HepG2 (cell line): ENCODE measurements at regions not wholly inside any gene's neighbourhood (a gene's known extent, or its start where the extent isn't known, plus 50 kb on each side); places are given as distances from the start of the nearest gene placed in this dataset.
A peak's percentile ranks its signal among the peaks of the same experiment; 100 is the strongest.

Experiments
- CBX5 ChIP-seq: sonication (generic); formaldehyde crosslinking; IDR thresholded peaks from 2 replicates; pipeline ENCODE4 v1.4.0; 2020; ENCODE audit warnings: missing genetic modification reagents, borderline replicate concordance
- CENPX ChIP-seq: sonication (generic); formaldehyde crosslinking; IDR thresholded peaks from 2 replicates; pipeline ENCODE4 v1.9.0; 2021; ENCODE audit warnings: mild to moderate bottlenecking, missing genetic modification reagents, moderate library complexity
- HCFC1 ChIP-seq: fragments of 150-350 bp; IDR thresholded peaks from 2 replicates; pipeline ENCODE4 v1.6.1; 2014; ENCODE audit warnings: low read depth, low read length
- MYC ChIP-seq: sonication (generic); formaldehyde crosslinking; IDR thresholded peaks from 2 replicates; pipeline ENCODE4 v1.9.0; 2021; ENCODE audit warnings: missing genetic modification reagents, borderline replicate concordance
- ZNF10 ChIP-seq: sonication (generic); formaldehyde crosslinking; IDR thresholded peaks from 2 replicates; pipeline ENCODE4 v1.4.0; 2020; ENCODE audit warnings: mild to moderate bottlenecking, low read depth, missing genetic modification reagents, borderline replicate concordance
- ZNF138 ChIP-seq: sonication (generic); formaldehyde crosslinking; IDR thresholded peaks from 2 replicates; pipeline ENCODE4 v1.5.0; 2020; ENCODE audit warnings: mild to moderate bottlenecking, low read depth, missing genetic modification reagents
- ZNF430 ChIP-seq: sonication (generic); formaldehyde crosslinking; IDR thresholded peaks from 2 replicates; pipeline ENCODE4 v1.9.0; 2021; ENCODE audit warnings: mild to moderate bottlenecking, missing genetic modification reagents
- ZNF510 ChIP-seq: sonication (generic); formaldehyde crosslinking; IDR thresholded peaks from 2 replicates; pipeline ENCODE4 v1.4.0; 2020; ENCODE audit warnings: low read depth, mild to moderate bottlenecking, missing genetic modification reagents
- ZNF564 ChIP-seq: sonication (generic); formaldehyde crosslinking; IDR thresholded peaks from 2 replicates; pipeline ENCODE4 v1.8.1; 2023; ENCODE audit warnings: mild to moderate bottlenecking, missing genetic modification reagents
- ZNF781 ChIP-seq: sonication (generic); formaldehyde crosslinking; IDR thresholded peaks from 2 replicates; pipeline ENCODE4 v1.5.1; 2020; ENCODE audit warnings: borderline replicate concordance, mild to moderate bottlenecking, missing genetic modification reagents; ENCODE audit errors: not compliant biosample characterization
- ZSCAN30 ChIP-seq: sonication (generic); formaldehyde crosslinking; IDR thresholded peaks from 2 replicates; pipeline ENCODE4 v1.5.0; 2020; ENCODE audit warnings: mild to moderate bottlenecking, missing genetic modification reagents
- TF ChIP-seq, protein P1 (sequence below): sonication (generic); formaldehyde crosslinking; IDR thresholded peaks from 2 replicates; pipeline ENCODE4 v1.4.0; 2020; ENCODE audit warnings: missing genetic modification reagents, borderline replicate concordance
- TF ChIP-seq, protein P2 (sequence below): sonication (generic); formaldehyde crosslinking; IDR thresholded peaks from 2 replicates; pipeline ENCODE4 v1.4.0; 2020; ENCODE audit warnings: mild to moderate bottlenecking, missing genetic modification reagents
- TF ChIP-seq, protein P3 (sequence below): sonication (generic); formaldehyde crosslinking; IDR thresholded peaks from 2 replicates; pipeline ENCODE4 v1.4.0; 2020; ENCODE audit warnings: missing genetic modification reagents
- TF ChIP-seq, protein P4 (sequence below): sonication (generic); formaldehyde crosslinking; IDR thresholded peaks from one replicate; pipeline ENCODE4 v1.5.1; 2020; ENCODE audit warnings: mild to moderate bottlenecking, missing genetic modification reagents; ENCODE audit errors: not compliant biosample characterization

DNA sequence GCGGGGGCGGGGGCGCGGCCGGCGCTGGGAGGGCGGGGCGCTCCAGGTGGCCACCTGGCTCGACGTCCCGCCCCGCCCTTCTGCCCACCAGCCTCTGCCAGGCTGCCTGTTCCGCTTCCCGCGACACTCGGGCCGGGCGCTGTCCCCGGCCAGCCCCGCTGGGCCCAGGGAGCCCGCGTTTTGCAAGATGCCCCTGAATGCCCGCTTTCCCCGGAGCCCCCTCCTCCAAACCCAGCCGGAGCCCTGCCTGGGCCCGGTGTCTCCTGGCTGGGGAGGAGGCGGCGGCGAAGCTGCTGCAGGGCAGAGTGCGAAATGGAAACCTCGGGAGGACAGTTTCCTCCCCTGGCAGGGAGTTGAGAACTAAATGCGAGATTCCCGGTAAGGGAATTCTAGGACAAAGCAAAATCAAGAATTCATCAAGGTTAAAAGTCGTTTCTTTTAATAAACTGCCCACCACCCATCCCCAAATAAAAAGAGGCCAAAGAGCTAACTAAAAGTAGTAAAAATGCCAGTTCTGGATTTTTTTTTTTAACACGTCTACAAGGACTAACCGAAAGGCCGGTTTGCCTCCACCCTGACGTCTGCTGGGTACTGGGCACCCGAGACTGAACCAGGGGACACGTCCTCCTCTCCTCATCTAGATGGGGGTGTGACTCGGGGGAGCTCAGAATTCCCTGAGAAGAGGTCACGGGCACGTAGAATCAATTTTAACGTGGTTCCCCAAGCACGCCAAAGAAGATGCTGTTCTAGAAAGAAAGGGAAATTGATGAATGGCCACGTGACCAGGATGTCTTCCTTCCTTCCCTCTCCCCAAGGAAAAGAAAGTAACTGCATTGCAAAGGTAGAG is 200.4 kb upstream of the NFE2L3 start (continued):
- no peak for TF ChIP-seq ZNF138 (CRISPR knock-in tag)
- TF ChIP-seq, protein P1, sequence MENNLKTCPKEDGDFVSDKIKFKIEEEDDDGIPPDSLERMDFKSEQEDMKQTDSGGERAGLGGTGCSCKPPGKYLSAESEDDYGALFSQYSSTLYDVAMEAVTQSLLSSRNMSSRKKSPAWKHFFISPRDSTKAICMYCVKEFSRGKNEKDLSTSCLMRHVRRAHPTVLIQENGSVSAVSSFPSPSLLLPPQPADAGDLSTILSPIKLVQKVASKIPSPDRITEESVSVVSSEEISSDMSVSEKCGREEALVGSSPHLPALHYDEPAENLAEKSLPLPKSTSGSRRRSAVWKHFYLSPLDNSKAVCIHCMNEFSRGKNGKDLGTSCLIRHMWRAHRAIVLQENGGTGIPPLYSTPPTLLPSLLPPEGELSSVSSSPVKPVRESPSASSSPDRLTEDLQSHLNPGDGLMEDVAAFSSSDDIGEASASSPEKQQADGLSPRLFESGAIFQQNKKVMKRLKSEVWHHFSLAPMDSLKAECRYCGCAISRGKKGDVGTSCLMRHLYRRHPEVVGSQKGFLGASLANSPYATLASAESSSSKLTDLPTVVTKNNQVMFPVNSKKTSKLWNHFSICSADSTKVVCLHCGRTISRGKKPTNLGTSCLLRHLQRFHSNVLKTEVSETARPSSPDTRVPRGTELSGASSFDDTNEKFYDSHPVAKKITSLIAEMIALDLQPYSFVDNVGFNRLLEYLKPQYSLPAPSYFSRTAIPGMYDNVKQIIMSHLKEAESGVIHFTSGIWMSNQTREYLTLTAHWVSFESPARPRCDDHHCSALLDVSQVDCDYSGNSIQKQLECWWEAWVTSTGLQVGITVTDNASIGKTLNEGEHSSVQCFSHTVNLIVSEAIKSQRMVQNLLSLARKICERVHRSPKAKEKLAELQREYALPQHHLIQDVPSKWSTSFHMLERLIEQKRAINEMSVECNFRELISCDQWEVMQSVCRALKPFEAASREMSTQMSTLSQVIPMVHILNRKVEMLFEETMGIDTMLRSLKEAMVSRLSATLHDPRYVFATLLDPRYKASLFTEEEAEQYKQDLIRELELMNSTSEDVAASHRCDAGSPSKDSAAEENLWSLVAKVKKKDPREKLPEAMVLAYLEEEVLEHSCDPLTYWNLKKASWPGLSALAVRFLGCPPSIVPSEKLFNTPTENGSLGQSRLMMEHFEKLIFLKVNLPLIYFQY (CRISPR knock-in tag) = no peak
- TF ChIP-seq ZNF564 = no peak
- TF ChIP-seq HCFC1 = no peak
- TF ChIP-seq ZNF430 = 0 out of 2 replicates have a peak, but pooled peaks have one; percentile 6
- TF ChIP-seq, protein P2, sequence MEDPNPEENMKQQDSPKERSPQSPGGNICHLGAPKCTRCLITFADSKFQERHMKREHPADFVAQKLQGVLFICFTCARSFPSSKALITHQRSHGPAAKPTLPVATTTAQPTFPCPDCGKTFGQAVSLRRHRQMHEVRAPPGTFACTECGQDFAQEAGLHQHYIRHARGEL = 0 out of 2 replicates have a peak, but pooled peaks have one; percentile 35
- no peak for TF ChIP-seq ZSCAN30
- no peak for TF ChIP-seq ZNF10 (CRISPR knock-in tag)
- no peak for TF ChIP-seq CENPX (CRISPR knock-in tag)
- TF ChIP-seq, protein P3, sequence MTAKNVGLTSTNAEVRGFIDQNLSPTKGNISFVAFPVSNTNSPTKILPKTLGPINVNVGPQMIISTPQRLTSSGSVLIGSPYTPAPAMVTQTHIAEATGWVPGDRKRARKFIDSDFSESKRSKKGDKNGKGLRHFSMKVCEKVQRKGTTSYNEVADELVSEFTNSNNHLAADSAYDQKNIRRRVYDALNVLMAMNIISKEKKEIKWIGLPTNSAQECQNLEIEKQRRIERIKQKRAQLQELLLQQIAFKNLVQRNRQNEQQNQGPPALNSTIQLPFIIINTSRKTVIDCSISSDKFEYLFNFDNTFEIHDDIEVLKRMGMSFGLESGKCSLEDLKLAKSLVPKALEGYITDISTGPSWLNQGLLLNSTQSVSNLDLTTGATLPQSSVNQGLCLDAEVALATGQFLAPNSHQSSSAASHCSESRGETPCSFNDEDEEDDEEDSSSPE (CRISPR knock-in tag) = peak; percentile 3; the same call in 1 of the 2 replicates
- no peak for TF ChIP-seq CBX5 (CRISPR knock-in tag)
- no peak for TF ChIP-seq ZNF510 (CRISPR knock-in tag)
- TF ChIP-seq, protein P4, sequence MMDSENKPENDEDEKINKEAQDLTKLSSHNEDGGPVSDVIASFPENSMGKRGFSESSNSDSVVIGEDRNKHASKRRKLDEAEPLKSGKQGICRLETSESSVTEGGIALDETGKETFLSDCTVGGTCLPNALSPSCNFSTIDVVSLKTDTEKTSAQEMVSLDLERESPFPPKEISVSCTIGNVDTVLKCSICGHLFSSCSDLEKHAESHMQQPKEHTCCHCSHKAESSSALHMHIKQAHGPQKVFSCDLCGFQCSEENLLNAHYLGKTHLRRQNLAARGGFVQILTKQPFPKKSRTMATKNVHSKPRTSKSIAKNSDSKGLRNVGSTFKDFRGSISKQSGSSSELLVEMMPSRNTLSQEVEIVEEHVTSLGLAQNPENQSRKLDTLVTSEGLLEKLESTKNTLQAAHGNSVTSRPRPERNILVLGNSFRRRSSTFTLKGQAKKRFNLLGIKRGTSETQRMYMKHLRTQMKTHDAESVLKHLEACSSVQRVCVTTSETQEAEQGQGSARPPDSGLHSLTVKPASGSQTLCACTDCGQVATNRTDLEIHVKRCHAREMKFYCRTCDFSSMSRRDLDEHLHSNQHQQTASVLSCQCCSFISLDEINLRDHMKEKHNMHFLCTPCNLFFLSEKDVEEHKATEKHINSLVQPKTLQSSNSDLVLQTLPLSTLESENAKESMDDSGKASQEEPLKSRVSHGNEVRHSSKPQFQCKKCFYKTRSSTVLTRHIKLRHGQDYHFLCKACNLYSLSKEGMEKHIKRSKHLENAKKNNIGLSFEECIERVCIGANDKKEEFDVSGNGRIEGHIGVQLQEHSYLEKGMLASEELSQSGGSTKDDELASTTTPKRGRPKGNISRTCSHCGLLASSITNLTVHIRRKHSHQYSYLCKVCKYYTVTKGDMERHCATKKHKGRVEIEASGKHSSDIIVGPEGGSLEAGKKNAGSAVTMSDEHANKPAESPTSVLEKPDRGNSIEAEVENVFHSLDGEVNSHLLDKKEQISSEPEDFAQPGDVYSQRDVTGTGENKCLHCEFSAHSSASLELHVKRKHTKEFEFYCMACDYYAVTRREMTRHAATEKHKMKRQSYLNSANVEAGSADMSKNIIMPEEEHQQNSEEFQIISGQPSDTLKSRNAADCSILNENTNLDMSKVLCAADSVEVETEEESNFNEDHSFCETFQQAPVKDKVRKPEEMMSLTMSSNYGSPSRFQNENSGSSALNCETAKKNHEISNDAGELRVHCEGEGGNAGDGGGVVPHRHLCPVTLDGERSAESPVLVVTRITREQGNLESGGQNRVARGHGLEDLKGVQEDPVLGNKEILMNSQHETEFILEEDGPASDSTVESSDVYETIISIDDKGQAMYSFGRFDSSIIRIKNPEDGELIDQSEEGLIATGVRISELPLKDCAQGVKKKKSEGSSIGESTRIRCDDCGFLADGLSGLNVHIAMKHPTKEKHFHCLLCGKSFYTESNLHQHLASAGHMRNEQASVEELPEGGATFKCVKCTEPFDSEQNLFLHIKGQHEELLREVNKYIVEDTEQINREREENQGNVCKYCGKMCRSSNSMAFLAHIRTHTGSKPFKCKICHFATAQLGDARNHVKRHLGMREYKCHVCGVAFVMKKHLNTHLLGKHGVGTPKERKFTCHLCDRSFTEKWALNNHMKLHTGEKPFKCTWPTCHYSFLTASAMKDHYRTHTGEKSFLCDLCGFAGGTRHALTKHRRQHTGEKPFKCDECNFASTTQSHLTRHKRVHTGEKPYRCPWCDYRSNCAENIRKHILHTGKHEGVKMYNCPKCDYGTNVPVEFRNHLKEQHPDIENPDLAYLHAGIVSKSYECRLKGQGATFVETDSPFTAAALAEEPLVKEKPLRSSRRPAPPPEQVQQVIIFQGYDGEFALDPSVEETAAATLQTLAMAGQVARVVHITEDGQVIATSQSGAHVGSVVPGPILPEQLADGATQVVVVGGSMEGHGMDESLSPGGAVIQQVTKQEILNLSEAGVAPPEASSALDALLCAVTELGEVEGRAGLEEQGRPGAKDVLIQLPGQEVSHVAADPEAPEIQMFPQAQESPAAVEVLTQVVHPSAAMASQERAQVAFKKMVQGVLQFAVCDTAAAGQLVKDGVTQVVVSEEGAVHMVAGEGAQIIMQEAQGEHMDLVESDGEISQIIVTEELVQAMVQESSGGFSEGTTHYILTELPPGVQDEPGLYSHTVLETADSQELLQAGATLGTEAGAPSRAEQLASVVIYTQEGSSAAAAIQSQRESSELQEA (CRISPR knock-in tag) = no peak
- peak; percentile 17; the same call in 1 of the 2 replicates for TF ChIP-seq MYC (CRISPR knock-in tag)
- no peak for TF ChIP-seq ZNF781 (CRISPR knock-in tag)
